Stimulated activated CD8-positive, alpha-beta memory T cell treated with anti-CD3 and anti-CD28 coated beads, Interleukin-12 subunit alpha, Interleukin-12 subunit beta, amount 100 ng/mL, for 4 hours (primary cell): ENCODE measurements at regions not wholly inside any gene's neighbourhood (a gene's known extent, or its start where the extent isn't known, plus 50 kb on each side); places are given as distances from the start of the nearest gene placed in this dataset.

ENCODE experiments used
- DNase-seq: peaks from one replicate; pipeline ENCODE4 v3.0.0-alpha.2; 2020; ENCODE audit warnings: low read depth

DNA sequence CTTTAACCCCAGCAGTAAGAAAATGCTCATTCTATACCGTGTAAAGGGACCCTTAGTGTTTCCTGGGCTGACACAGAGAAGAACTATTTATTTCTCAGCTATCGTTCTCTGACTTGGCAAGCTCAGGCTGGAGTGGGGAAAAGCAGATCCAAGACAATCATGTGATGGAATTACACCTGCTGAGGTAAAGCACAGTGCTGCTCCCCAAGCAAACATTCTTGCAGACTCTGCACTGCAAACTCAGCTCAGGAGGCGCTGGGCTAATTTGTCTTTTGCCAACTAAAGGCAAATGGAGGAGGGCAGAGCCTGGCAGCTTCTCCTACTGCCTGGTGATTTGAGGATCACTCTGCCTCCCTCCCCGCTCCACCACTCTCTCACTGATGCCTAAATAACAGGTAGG, 57.8 kb upstream of the FUT8 start:
- DNase-seq = no peak

DNA sequence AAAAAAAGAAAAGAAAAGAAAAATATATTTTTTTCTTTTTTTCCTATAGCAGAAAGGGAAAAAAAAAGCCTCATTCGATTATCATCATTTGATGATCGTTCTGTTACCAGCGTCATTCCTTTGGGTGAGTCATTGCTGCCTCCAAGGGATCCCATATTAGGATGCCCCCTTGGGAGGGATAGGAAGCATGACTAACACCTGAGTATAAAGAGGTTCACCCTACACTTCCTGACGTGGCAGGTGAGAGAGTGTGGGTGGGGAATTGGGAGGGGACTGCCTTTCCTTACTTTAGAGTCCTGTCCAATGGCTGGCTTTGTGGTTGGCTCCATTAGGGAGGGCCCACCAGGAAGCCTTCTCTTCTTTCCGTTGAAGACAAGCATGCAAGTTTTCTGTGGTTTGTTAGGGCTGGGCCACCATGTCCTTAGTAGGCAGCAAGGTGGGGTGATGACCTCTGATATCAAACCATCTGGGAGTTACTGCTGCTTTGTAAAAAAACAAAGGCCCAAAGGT, 56.1 kb upstream of the FUT8 start:
- no peak for DNase-seq

DNA sequence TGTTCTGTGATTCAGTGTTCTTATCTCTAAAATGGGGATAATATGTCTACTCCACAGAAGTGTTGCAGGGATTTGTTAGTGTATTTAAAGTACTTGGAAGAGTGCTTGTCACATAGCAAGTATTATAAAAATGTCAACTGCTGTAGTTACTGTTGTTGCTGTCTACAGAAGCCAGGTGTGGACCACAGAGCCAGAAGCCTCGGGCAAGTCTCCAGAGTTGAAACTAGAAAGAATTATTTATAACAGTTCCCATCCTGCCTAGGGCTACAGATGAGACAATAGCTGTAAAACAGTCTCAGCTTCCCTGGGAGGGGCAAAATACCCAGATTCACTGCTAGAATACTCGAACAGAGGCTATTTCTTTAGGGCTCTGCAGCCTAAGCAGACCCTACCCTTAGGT, 55.4 kb upstream of the FUT8 start:
- DNase-seq = no peak

DNA sequence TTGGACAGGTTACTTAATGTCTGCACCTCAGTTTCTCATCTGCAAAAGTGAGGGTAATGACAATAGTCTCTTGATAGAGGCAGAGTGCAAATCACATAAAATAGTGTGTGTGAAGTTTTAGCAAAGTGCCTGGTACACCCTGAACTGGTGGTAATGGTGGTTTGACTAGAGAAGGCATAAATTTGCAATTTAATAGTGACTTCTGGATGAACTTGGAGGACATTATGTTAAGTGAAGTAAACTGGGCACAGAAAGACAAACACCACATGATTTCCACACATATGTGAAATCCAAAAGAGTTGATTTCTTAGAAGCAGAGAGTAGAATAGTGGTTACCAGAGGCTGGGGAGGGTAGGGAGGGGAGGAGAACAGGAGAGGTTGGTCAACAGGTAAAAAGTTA, 54.8 kb upstream of the FUT8 start:
- DNase-seq = no peak

DNA sequence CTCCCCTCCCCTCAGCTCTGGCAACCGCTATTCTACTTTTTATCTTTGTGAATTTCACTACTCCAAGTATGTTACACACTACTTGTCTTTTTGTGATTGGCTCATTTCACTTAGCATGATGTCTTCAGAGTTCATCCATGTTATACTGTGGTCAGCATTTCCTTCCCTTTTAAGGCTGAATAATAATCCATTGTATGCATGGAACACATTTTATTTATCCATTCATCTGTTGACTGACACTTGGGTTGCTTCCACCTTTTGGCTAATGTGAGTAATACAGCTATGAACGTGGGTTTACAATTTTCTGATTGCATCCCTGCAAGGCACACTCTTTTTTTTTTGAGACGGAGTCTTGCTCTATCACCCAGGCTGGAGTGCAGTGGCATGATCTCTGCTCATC, 53.0 kb upstream of the FUT8 start:
- DNase-seq = no peak

- DNase-seq = no peak
Measured at GRCh38 chr14:65360144-65360784, 52.3 kb upstream of the FUT8 start.

GRCh38 chr14:65361920-65362319, 50.6 kb upstream of the FUT8 start:
- no peak for DNase-seq
